ENCODE measurements at regions not wholly inside any gene's neighbourhood (a gene's known extent, or its start where the extent isn't known, plus 50 kb on each side); places are given as distances from the start of the nearest gene placed in this dataset.
"Not testable (repeated sequence)": the region's sequence is repeated elsewhere in the genome, so short reads cannot be mapped to it uniquely, and the experiment has no call there.

DNA sequence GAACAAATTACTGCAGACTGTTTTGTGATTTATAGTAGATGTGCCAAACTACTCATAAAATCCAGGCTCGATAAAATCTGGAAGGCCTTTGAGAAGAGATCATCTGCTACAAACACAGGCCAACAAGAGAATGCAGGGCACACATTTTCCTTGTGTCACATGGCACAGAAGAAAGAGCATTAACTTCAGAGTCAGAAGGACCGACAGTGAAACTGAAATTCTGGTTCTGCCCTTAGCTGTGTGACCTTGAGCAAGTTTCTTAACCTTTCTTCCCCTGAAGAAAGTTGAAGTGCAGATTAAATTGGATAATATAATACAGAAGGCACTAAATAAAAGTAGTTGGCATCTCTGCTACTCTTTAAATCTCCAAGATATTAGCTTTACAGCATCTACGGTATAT lies 338.4 kb upstream of the IRAK1BP1 start:
- H3K79me2 ChIP-seq, result no peaks in the 10 kb centered on the region
- no peak overlapping the region for H3K4me3 ChIP-seq (ENCODE audit: low read depth, low read length)
- no peak overlapping the region for H3K9ac ChIP-seq
- TF ChIP-seq, protein P1, sequence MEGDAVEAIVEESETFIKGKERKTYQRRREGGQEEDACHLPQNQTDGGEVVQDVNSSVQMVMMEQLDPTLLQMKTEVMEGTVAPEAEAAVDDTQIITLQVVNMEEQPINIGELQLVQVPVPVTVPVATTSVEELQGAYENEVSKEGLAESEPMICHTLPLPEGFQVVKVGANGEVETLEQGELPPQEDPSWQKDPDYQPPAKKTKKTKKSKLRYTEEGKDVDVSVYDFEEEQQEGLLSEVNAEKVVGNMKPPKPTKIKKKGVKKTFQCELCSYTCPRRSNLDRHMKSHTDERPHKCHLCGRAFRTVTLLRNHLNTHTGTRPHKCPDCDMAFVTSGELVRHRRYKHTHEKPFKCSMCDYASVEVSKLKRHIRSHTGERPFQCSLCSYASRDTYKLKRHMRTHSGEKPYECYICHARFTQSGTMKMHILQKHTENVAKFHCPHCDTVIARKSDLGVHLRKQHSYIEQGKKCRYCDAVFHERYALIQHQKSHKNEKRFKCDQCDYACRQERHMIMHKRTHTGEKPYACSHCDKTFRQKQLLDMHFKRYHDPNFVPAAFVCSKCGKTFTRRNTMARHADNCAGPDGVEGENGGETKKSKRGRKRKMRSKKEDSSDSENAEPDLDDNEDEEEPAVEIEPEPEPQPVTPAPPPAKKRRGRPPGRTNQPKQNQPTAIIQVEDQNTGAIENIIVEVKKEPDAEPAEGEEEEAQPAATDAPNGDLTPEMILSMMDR (IDR thresholded peaks at IDR 0.05), result no peak
- H3K4me2 ChIP-seq (ENCODE audit: low read length), result no peak overlapping the region
- H3K4me1 ChIP-seq, result no peaks in the 10 kb centered on the region
- no peaks in the 10 kb centered on the region for H3K9me3 ChIP-seq (ENCODE audit: control insufficient read depth, low read length)
- H2AFZ ChIP-seq, result no peak overlapping the region
- no peaks in the 10 kb centered on the region for H3K27me3 ChIP-seq (ENCODE audit: control insufficient read depth, insufficient read depth, low read length)
- no peak overlapping the region for H3K27ac ChIP-seq
- H3K36me3 ChIP-seq (ENCODE audit: control insufficient read depth, insufficient read depth, low read length), result no peaks in the 10 kb centered on the region

DNA sequence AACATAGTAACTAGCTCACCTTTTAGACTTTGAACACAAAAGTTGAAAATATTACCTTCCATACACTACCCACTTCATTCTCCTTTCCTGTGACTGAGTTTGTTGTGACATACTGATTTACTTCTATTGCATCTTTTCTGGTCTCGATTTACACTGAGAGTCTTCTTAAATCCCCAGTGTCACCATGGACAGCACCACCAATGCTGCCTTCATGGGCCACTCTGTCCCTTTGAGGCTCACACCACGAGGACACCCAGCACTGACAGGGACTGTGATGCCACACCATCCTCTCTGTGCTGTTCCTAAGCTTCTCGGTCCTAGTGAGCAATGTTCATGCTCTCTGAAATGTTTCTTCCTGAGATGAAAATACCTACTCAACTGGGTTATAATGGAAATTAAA lies 337.1 kb upstream of the IRAK1BP1 start:
- H3K27ac ChIP-seq, result no peak overlapping the region
- H3K9ac ChIP-seq, result no peak overlapping the region
- H3K9me3 ChIP-seq (ENCODE audit: control insufficient read depth, low read length), result no peaks in the 10 kb centered on the region
- no peak overlapping the region for H3K4me3 ChIP-seq (ENCODE audit: low read depth, low read length)
- H3K36me3 ChIP-seq (ENCODE audit: control insufficient read depth, insufficient read depth, low read length), result no peaks in the 10 kb centered on the region
- H3K4me1 ChIP-seq, result no peaks in the 10 kb centered on the region
- no peaks in the 10 kb centered on the region for H3K79me2 ChIP-seq
- TF ChIP-seq, protein P1 (IDR thresholded peaks at IDR 0.05), result no peak
- no peak overlapping the region for H3K4me2 ChIP-seq (ENCODE audit: low read length)
- H2AFZ ChIP-seq, result no peak overlapping the region
- H3K27me3 ChIP-seq (ENCODE audit: control insufficient read depth, insufficient read depth, low read length), result no peaks in the 10 kb centered on the region

DNA sequence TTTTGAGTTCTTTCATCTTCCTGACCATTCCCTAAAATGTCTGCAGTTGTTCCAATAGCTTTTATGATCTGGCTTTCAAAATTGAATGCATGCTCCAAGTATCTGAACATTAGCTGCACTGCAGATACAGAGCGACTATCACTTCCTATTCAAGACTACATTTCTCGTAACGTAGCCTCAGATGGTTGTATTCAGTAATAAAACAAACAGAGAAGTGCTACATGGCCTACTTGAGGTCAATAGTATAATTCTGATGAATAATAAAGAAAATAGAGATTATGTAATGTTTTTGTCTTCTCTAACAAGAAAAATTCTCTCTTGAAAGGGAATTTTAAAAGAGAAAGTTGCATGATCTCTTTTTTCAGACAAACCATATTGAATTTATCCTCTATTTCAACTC lies 333.9 kb upstream of the IRAK1BP1 start:
- no peak overlapping the region for H3K4me2 ChIP-seq (ENCODE audit: low read length)
- no peaks in the 10 kb centered on the region for H3K4me1 ChIP-seq
- no peak overlapping the region for H3K9ac ChIP-seq
- H3K4me3 ChIP-seq (ENCODE audit: low read depth, low read length), result no peak overlapping the region
- no peaks in the 10 kb centered on the region for H3K27me3 ChIP-seq (ENCODE audit: control insufficient read depth, insufficient read depth, low read length)
- no peaks in the 10 kb centered on the region for H3K79me2 ChIP-seq
- TF ChIP-seq, protein P1 (IDR thresholded peaks at IDR 0.05), result no peak
- no peak overlapping the region for H3K27ac ChIP-seq
- H3K36me3 ChIP-seq (ENCODE audit: control insufficient read depth, insufficient read depth, low read length), result no peaks in the 10 kb centered on the region
- H3K9me3 ChIP-seq (ENCODE audit: control insufficient read depth, low read length), result no peaks in the 10 kb centered on the region
- no peak overlapping the region for H2AFZ ChIP-seq

DNA sequence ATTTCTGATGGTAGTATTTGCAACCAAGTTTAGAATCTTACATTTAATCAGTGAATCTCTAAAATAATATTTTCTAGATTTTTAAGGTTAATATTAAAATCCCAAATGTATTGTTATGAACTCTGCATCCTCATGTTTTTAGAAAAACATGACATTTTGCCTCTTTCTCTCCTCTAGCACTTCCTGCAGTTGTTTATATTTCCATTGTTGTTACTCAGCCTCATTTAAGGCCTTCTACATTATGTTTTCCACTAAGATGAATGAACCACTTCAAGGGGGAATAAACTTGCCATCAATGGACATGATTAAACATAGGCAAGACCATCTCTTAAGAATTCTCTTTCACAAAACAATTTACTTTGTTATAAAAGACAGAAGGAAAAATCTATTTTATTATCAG lies 333.5 kb upstream of the IRAK1BP1 start:
- Histone ChIP-seq H3K9me3 (ENCODE audit: control insufficient read depth, low read length) (no peaks in the 10 kb centered on the region), H3K9ac (no peak overlapping the region), H3K4me1 (no peaks in the 10 kb centered on the region), H3K27me3 (ENCODE audit: control insufficient read depth, insufficient read depth, low read length) (no peaks in the 10 kb centered on the region), H2AFZ (no peak overlapping the region), H3K27ac (no peak overlapping the region), H3K4me3 (ENCODE audit: low read depth, low read length) (no peak overlapping the region), H3K79me2 (no peaks in the 10 kb centered on the region), H3K36me3 (ENCODE audit: control insufficient read depth, insufficient read depth, low read length) (no peaks in the 10 kb centered on the region), H3K4me2 (ENCODE audit: low read length) (no peak overlapping the region)
- TF ChIP-seq, protein P1 (IDR thresholded peaks at IDR 0.05), result no peak

DNA sequence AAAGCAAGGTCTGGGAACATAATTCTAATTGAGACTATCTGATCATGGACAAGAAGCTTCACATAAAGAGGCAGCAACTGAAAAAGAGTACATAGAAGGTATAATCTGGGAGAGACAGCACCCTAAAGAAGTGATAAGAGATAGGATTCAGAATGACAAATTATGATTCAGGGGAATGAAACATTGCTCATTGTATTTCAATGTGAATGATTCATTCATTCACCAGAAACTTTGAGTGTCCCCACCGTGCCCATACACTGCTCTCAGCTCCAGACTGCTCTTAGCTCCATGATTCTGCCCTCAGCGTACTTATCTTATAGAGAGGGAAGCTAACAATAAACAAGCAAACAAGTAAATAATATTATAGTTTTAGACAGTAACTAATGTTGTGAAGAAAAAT lies 329.3 kb upstream of the IRAK1BP1 start:
- H3K4me2 ChIP-seq (ENCODE audit: low read length), result no peak overlapping the region
- TF ChIP-seq, protein P1 (IDR thresholded peaks at IDR 0.05), result no peak

DNA sequence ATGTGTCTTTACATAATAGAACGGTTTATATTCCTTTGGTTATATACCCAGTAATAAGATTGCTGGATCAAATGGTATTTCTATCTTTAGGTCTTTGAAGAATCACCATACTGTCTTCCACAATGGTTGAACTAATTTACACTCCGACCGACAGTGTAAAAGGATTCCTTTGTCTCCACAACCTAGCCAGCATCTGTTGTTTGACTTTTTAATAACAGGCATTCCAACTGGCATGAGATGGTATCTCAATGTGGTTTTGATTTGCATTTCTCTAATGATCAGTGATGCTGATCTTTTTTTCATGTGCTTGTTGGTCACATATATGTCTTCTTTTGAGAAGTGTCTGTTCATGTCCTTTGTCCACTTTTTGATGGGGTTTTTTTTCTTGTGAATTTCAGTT lies 319.7 kb upstream of the IRAK1BP1 start:
- not testable (repeated sequence) for H3K27me3 ChIP-seq (ENCODE audit: control insufficient read depth, insufficient read depth, low read length); H3K4me2 ChIP-seq (ENCODE audit: low read length); H3K36me3 ChIP-seq (ENCODE audit: control insufficient read depth, insufficient read depth, low read length); H3K9me3 ChIP-seq (ENCODE audit: control insufficient read depth, low read length); H2AFZ ChIP-seq; H3K27ac ChIP-seq; H3K9ac ChIP-seq; H3K4me3 ChIP-seq (ENCODE audit: low read depth, low read length); H3K4me1 ChIP-seq; H3K79me2 ChIP-seq

More for the DNA sequence above, 329.3 kb upstream of the IRAK1BP1 start:
- Histone ChIP-seq H3K27ac (no peak overlapping the region), H2AFZ (no peak overlapping the region), H3K9ac (no peak overlapping the region), H3K36me3 (ENCODE audit: control insufficient read depth, insufficient read depth, low read length) (no peaks in the 10 kb centered on the region), H3K4me1 (no peaks in the 10 kb centered on the region), H3K27me3 (ENCODE audit: control insufficient read depth, insufficient read depth, low read length) (no peaks in the 10 kb centered on the region), H3K79me2 (no peaks in the 10 kb centered on the region), H3K4me3 (ENCODE audit: low read depth, low read length) (no peak overlapping the region), H3K9me3 (ENCODE audit: control insufficient read depth, low read length) (no peaks in the 10 kb centered on the region)
